ENCODE measurements at regions not wholly inside any gene's neighbourhood (a gene's known extent, or its start where the extent isn't known, plus 50 kb on each side); places are given as distances from the start of the nearest gene placed in this dataset.

DNA sequence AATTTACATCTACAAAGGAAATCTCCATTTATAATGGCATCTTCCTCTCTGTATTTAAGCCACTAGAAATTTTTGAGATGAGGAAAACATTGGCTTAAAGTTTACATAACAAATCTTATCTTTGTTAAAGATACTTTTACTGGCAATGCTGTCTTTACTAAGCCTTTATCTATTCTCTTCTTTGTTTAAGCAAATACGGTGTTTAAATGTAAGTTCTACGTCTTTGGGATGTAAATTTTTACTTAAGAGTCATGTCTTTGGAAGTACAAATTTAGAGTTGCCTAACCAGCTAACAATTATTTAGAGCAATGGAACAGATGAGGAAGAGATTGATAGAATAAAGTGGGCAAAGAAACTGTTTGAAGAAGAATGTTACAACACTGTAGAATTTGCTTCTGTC is 1024.0 kb upstream of the PCDH10 start:
- no peak for TF ChIP-seq EZH2 (IDR thresholded peaks at IDR 0.05; ENCODE audit: borderline replicate concordance, low read length)
- TF ChIP-seq, protein P1, sequence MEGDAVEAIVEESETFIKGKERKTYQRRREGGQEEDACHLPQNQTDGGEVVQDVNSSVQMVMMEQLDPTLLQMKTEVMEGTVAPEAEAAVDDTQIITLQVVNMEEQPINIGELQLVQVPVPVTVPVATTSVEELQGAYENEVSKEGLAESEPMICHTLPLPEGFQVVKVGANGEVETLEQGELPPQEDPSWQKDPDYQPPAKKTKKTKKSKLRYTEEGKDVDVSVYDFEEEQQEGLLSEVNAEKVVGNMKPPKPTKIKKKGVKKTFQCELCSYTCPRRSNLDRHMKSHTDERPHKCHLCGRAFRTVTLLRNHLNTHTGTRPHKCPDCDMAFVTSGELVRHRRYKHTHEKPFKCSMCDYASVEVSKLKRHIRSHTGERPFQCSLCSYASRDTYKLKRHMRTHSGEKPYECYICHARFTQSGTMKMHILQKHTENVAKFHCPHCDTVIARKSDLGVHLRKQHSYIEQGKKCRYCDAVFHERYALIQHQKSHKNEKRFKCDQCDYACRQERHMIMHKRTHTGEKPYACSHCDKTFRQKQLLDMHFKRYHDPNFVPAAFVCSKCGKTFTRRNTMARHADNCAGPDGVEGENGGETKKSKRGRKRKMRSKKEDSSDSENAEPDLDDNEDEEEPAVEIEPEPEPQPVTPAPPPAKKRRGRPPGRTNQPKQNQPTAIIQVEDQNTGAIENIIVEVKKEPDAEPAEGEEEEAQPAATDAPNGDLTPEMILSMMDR (IDR thresholded peaks at IDR 0.05; ENCODE audit: low read length): no peak
